Thymus (tissue), 11 donors: ENCODE measurements at regions not wholly inside any gene's neighbourhood (a gene's known extent, or its start where the extent isn't known, plus 50 kb on each side); places are given as distances from the start of the nearest gene placed in this dataset.

ENCODE experiments used
- DNase-seq, 9 donors: peaks; one replicate each; pipeline ENCODE4 v3.0.0-alpha.2; 2013; ENCODE audit warnings: low spot score in 9 of 9, low read depth in 6 of 9, missing footprints in 1 of 9
- H3K27ac ChIP-seq, 2 donors: one replicate each; pipeline ENCODE4 v1.5.1; 2013; ENCODE audit warnings: control low read depth in 1 of 2, low read depth in 1 of 2, low read length in 1 of 2, mild to moderate bottlenecking in 1 of 2, moderate library complexity in 1 of 2
- H3K27me3 ChIP-seq, 2 donors: one replicate each; pipeline ENCODE4 v1.5.1; 2013; ENCODE audit warnings: low read length in 1 of 2; ENCODE audit not compliant: control insufficient read depth in 2 of 2, insufficient read depth in 1 of 2
- H3K36me3 ChIP-seq, 2 donors: one replicate each; pipeline ENCODE4 v1.5.1; 2013; ENCODE audit warnings: low read length in 1 of 2, mild to moderate bottlenecking in 1 of 2, moderate library complexity in 1 of 2; ENCODE audit not compliant: control insufficient read depth in 2 of 2, insufficient read depth in 2 of 2
- H3K4me1 ChIP-seq, 2 donors: one replicate each; pipeline ENCODE4 v1.5.1; 2013; ENCODE audit warnings: low read length in 2 of 2; ENCODE audit not compliant: control insufficient read depth in 2 of 2, insufficient read depth in 2 of 2
- H3K4me3 ChIP-seq, 2 donors: one replicate each; pipeline ENCODE4 v1.5.1; 2013; ENCODE audit warnings: low read length in 2 of 2, control low read depth in 1 of 2, mild to moderate bottlenecking in 1 of 2
- H3K9me3 ChIP-seq, 2 donors: one replicate each; pipeline ENCODE4 v1.5.1; 2013; ENCODE audit warnings: low read length in 1 of 2, mild to moderate bottlenecking in 1 of 2; ENCODE audit not compliant: control insufficient read depth in 2 of 2, insufficient read depth in 1 of 2
- WGBS: extraction: QIAGEN DNeasy Blood & Tissue Kit; methylation state at CpG from one replicate; pipeline ENCODE4 v1.1.7; 2013; 5-methylcytosine and 5-hydroxymethylcytosine counted together
- donor health status: healthy.

GRCh38 chrX:80285131-80285773, 135.0 kb upstream of the TENT5D start:
- WGBS, result 71% methylated on average over 3 of the region's 3 CpGs
- H3K36me3 ChIP-seq, result no peaks in the 10 kb centered on the region
- no peak for DNase-seq
- H3K27ac ChIP-seq, result no peak overlapping the region
- H3K9me3 ChIP-seq, result no peaks in the 10 kb centered on the region
- no peak overlapping the region for H3K4me3 ChIP-seq
- H3K4me1 ChIP-seq, result no peaks in the 10 kb centered on the region
- no peaks in the 10 kb centered on the region for H3K27me3 ChIP-seq

DNA sequence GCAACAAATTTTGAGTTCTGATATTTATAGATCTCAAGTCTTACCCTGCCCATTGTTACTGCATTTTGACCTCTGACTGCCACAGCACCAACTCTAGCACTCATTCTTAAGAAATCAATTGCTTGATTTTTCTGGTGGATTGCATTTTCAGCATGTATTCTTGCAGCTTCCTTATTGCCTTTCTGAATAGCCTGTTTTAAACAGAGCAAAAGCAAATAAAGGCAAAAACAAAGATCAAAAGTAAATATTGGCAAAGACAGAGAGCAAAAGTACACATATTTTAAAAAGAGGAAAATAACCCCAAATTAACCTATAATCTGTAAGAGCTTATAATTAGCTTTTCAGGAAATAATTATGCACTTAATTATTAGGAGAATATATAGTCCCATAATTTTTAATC, 129.4 kb upstream of the TENT5D start:
- Histone ChIP-seq H3K36me3 (no peaks in the 10 kb centered on the region), H3K27me3 (no peaks in the 10 kb centered on the region), H3K4me3 (no peak overlapping the region), H3K27ac (no peak overlapping the region), H3K9me3 (no peaks in the 10 kb centered on the region), H3K4me1 (no peaks in the 10 kb centered on the region)
- DNase-seq, result no peak

DNA sequence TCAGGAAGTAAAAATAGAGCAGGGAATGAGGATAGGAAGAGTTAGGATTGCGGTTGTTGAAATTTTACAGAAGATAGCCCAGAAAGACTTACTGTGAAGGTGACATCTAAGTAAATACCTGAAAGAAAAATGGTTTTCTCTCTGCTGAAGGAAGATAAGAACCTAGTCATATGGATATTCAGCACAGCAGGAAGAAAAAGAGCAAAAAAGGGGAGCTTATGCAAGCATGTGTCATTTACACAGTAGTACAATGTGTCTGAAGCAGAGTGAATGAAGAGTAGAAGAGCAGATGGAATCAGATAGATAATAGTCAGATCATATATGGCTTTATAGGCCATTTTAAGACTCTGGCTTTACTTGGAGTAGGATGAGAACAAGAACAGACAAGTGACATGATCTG, 126.9 kb upstream of the TENT5D start:
- no peaks in the 10 kb centered on the region for H3K4me1 ChIP-seq
- H3K27ac ChIP-seq, result no peak overlapping the region
- H3K27me3 ChIP-seq, result no peaks in the 10 kb centered on the region
- no peaks in the 10 kb centered on the region for H3K9me3 ChIP-seq
- WGBS, result 97% methylated on average over 1 of the region's 1 CpG
- H3K4me3 ChIP-seq, result no peak overlapping the region
- DNase-seq, result no peak
- no peaks in the 10 kb centered on the region for H3K36me3 ChIP-seq

GRCh38 chrX:80306007-80306406, 114.2 kb upstream of the TENT5D start:
- no peak overlapping the region for H3K4me3 ChIP-seq
- H3K27ac ChIP-seq, result no peak overlapping the region
- 90% methylated on average over 1 of the region's 1 CpG for WGBS
- H3K4me1 ChIP-seq, result no peaks in the 10 kb centered on the region
- H3K27me3 ChIP-seq, result no peaks in the 10 kb centered on the region
- no peaks in the 10 kb centered on the region for H3K36me3 ChIP-seq
- H3K9me3 ChIP-seq, result no peaks in the 10 kb centered on the region
- no peak for DNase-seq

DNA sequence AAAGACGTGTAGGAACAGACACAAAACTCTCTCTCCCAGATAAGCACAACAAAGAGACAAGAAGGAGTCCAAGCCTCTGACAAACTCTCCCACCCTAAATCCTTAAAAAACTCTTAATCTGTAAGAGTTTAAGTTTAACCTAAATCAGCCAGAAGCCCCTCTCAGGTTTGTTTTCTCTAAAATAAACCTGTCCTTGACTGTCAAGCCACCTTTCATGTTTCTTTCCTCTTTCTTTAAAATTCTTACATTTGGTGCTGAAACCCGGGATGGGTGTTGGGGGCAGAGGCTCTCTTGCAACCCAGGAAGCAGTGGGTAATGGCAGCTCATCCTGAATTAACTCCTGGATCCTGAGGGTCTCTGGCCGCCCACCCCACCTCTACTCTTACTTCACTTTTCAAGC, 107.8 kb upstream of the TENT5D start:
- Histone ChIP-seq H3K4me3 (no peak overlapping the region), H3K9me3 (peaks cover 0 to 6% of the 10 kb centered on the region in 2 donors), H3K36me3 (no peaks in the 10 kb centered on the region), H3K27ac (no peak overlapping the region), H3K27me3 (no peaks in the 10 kb centered on the region), H3K4me1 (no peaks in the 10 kb centered on the region)
- DNase-seq, result no peak
- WGBS, result 58% methylated on average over 3 of the region's 3 CpGs

- no peak overlapping the region for H3K4me3 ChIP-seq
- no peaks in the 10 kb centered on the region for H3K36me3 ChIP-seq
- WGBS, result 95% methylated on average over 1 of the region's 1 CpG
- H3K4me1 ChIP-seq, result no peaks in the 10 kb centered on the region
- H3K27me3 ChIP-seq, result no peaks in the 10 kb centered on the region
- DNase-seq, result no peak
- no peak overlapping the region for H3K27ac ChIP-seq
- peaks cover 0 to 9% of the 10 kb centered on the region in 2 donors for H3K9me3 ChIP-seq
Measured at GRCh38 chrX:80316526-80316925, 103.7 kb upstream of the TENT5D start.

DNA sequence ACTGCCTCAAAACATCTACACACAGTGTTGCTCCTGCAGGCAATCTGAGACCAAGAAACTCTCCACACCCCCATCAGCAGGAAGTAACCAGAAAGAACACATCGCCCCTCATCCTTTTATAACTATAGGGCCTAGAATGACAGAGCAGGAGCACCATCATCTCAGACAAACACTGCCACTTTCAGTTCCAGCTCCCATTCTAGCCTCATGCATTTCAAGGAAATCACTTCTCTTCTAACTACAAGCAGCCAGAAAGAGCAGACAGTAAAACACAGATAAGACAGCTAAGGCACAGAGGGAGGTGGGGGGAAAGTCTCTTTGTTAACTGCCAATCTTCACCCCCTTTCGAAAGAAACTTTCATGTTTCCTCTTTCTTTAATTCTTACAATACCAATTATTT, 102.6 kb upstream of the TENT5D start:
- Histone ChIP-seq H3K27me3 (no peaks in the 10 kb centered on the region), H3K4me3 (no peak overlapping the region), H3K9me3 (peaks cover 0 to 7% of the 10 kb centered on the region in 2 donors), H3K4me1 (no peaks in the 10 kb centered on the region), H3K36me3 (no peaks in the 10 kb centered on the region), H3K27ac (no peak overlapping the region)
- WGBS, result 91% methylated on average over 2 of the region's 2 CpGs
- no peak for DNase-seq

GRCh38 chrX:80331285-80331684, 89.0 kb upstream of the TENT5D start:
- Histone ChIP-seq H3K9me3 (no peaks in the 10 kb centered on the region), H3K4me3 (no peak overlapping the region), H3K4me1 (no peaks in the 10 kb centered on the region), H3K27me3 (no peaks in the 10 kb centered on the region), H3K27ac (no peak overlapping the region), H3K36me3 (no peaks in the 10 kb centered on the region)
- DNase-seq, result no peak
- 97% methylated on average over 1 of the region's 1 CpG for WGBS

GRCh38 chrX:80334583-80334982, 85.7 kb upstream of the TENT5D start:
- 31% methylated on average over 7 of the region's 7 CpGs for WGBS
- Histone ChIP-seq H3K36me3 (no peaks in the 10 kb centered on the region), H3K4me3 (no peak overlapping the region), H3K27me3 (no peaks in the 10 kb centered on the region), H3K9me3 (no peaks in the 10 kb centered on the region), H3K27ac (no peak overlapping the region), H3K4me1 (no peaks in the 10 kb centered on the region)
- DNase-seq, result no peak
